ENCODE measurements at regions not wholly inside any gene's neighbourhood (a gene's known extent, or its start where the extent isn't known, plus 50 kb on each side); places are given as distances from the start of the nearest gene placed in this dataset.

DNA sequence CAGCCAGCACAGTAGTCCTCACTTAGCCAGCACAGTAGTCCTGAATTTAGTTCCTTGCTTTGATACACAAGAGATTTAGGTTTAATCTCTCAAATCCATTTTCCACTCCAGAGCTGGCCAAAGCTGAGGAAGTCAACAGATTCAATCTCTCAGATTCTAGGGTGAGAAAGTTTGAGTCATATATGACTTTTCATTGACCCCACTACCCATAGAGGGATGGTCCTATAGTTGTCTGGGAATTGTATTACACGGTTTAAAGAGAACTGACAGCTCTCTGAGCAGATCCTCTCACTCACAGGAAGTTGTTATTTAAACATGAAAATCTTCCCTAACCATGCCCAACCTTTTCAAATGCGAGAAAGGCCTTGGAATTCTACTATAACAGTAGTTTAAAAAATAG lies 641.8 kb upstream of the SEMA3D start:
- no peak for TF ChIP-seq CTCF (IDR thresholded peaks at IDR 0.05; ENCODE audit: low read length, missing control alignments)
- no peak overlapping the region for H3K4me3 ChIP-seq (replicated peaks; ENCODE audit: low read depth, low read length)
- DNase-seq (ENCODE audit: low read depth): no peak

DNA sequence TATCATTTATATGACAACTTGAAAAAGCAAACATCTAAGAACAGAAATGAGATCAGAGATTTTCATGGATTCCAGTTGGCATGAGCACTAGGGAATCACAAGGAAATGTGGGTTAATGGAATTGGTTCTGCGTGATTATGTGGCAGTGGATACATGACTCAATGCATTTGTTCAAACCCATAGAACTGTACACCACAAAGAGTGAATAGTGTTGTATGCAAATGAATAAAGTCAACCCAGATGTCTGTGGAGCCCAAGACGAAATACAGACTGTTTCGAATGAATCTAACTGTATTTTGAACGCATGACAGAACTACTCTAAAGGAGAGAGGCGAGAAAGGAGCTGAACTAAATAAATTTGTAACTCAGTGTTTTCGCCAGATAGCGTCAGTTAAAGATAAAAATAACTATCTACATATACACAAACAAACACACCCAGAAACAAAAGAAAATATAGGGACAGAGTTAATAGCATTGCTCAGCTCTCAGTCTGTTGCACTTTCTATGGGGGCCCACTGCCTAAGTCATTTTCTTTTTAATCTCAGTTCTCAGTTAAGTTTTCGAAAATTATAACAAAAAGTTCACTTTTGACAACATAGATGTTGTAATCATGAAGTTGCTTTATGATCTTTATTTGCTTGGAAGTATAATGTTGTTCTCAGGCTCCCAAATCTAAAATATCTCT lies 636.7 kb upstream of the SEMA3D start:
- no peak for DNase-seq (ENCODE audit: low read depth)

DNA sequence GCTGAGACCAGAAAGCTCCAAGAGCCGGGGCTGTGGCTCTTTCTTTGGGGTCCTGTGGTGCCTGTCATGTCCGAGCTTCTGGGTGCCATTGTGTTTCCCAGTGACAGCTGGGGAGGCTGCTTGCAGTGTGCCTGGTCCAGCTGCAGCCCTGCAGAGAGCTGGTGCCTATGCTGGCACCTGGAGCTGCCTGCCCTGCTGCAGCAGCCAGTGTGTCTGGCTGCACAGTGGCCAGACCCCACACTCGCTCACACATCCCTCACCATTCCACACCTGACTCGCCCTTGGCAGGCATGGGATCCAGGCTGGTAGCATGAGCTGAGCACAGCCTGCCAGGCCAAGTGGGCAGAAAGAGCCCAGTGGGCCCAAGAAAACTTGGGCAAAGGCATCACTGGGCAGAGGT lies 635.1 kb upstream of the SEMA3D start:
- no peak for TF ChIP-seq CTCF (IDR thresholded peaks at IDR 0.05; ENCODE audit: low read length, missing control alignments)
- no peak for DNase-seq (ENCODE audit: low read depth)
- no peak overlapping the region for H3K4me3 ChIP-seq (replicated peaks; ENCODE audit: low read depth, low read length)

More for the DNA sequence above, 636.7 kb upstream of the SEMA3D start:
- H3K4me3 ChIP-seq (replicated peaks; ENCODE audit: low read depth, low read length): no peak overlapping the region
- no peak for TF ChIP-seq CTCF (IDR thresholded peaks at IDR 0.05; ENCODE audit: low read length, missing control alignments)

DNA sequence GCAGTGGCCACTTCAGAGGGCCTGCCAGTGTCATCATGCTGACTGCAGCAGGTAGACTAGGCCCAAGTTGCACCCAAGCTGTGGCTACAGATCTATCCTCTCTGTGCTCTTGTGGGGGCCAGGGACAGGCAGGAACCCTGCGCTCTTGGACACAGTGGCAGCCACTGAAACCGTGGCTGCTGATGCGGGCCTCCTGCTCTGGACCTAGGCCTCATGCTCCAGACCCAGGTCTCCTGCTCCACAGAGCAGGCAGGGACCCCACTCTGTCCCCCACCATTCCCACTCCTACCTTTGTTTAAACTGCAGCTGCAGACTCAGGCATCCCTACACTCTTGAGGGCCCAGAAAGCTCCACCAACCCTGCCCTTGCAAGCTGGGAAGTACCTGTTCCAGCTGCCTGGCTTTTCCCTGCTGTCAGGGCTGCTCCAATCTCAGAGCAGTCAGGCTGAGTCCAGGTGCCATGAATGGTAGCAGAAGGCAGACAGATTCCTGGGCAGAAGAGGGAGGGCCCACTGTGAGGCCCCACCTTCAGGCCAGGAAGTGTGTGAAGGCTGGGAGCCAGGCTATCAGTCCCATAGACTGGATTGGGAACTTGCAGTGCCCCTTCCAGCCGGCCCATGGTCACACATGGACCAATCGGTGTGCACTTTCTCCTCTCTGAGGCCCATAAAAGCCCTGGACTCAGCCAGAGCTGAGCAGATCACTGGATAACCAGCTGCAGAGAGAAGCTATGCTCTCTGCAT lies 634.0 kb upstream of the SEMA3D start:
- TF ChIP-seq CTCF (IDR thresholded peaks at IDR 0.05; ENCODE audit: low read length, missing control alignments): no peak
- no peak overlapping the region for H3K4me3 ChIP-seq (replicated peaks; ENCODE audit: low read depth, low read length)
- DNase-seq (ENCODE audit: low read depth): no peak

- no peak for TF ChIP-seq CTCF (IDR thresholded peaks at IDR 0.05; ENCODE audit: low read length, missing control alignments)
- no peak for DNase-seq (ENCODE audit: low read depth)
- no peak overlapping the region for H3K4me3 ChIP-seq (replicated peaks; ENCODE audit: low read depth, low read length)
Observed at GRCh38 chr7:85815526-85815925, 628.7 kb upstream of the SEMA3D start.

GRCh38 chr7:85806321-85806720 lies 619.5 kb upstream of the SEMA3D start:
- TF ChIP-seq CTCF (IDR thresholded peaks at IDR 0.05; ENCODE audit: low read length, missing control alignments): no peak
- DNase-seq (ENCODE audit: low read depth): no peak

More at GRCh38 chr7:85806321-85806720, 619.5 kb upstream of the SEMA3D start:
- no peak overlapping the region for H3K4me3 ChIP-seq (replicated peaks; ENCODE audit: low read depth, low read length)
